ENCODE measurements at regions not wholly inside any gene's neighbourhood (a gene's known extent, or its start where the extent isn't known, plus 50 kb on each side); places are given as distances from the start of the nearest gene placed in this dataset.

GRCh38 chr7:86956567-86956966, 102.9 kb downstream of the ELAPOR2 start:
- H3K9me3 ChIP-seq: peaks cover 0 to 4% of the 10 kb centered on the region in 2 donors
- H3K36me3 ChIP-seq: no peaks in the 10 kb centered on the region
- H3K27ac ChIP-seq: no peak overlapping the region
- H3K27me3 ChIP-seq: no peaks in the 10 kb centered on the region
- H3K4me1 ChIP-seq: no peaks in the 10 kb centered on the region
- DNase-seq (ENCODE audit: low spot score): no peak
- H3K4me3 ChIP-seq: no peak overlapping the region
- no peak for TF ChIP-seq CTCF (IDR thresholded peaks at IDR 0.05)

DNA sequence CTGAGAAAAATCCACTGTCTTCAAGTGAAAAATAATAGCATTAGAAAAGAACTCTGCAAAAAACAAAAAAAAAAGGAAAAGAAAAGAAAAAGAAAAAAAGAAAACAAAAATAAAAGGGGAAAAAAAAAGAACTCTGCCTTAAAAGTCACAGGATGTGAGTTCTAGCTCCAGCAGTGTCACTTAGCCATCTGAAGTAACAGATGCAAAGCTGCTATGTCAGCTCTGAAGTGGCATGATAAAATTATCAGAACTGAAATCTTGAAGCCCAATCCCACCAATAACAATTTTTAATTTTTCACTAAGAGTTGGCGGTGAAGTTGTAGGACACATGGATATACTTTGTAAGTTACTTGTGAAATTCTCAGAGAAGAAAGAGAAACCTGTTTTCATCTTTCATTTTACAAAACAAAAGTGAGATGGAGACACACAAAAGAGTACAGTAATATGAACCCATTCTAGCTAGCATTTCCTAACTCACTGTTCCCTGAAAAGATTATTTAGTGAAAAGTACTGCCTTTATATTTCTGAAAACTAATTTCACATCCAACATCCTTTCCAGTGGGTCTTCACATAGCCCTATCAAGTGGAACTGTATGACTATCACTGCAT, 103.5 kb downstream of the ELAPOR2 start:
- H3K27me3 ChIP-seq: no peaks in the 10 kb centered on the region
- H3K36me3 ChIP-seq: no peaks in the 10 kb centered on the region
- H3K4me3 ChIP-seq: no peak overlapping the region
- peaks cover 0 to 4% of the 10 kb centered on the region in 2 donors for H3K9me3 ChIP-seq
- H3K4me1 ChIP-seq: no peaks in the 10 kb centered on the region
- no peak overlapping the region for H3K27ac ChIP-seq
- TF ChIP-seq CTCF (IDR thresholded peaks at IDR 0.05): no peak
- no peak for DNase-seq (ENCODE audit: low spot score)

DNA sequence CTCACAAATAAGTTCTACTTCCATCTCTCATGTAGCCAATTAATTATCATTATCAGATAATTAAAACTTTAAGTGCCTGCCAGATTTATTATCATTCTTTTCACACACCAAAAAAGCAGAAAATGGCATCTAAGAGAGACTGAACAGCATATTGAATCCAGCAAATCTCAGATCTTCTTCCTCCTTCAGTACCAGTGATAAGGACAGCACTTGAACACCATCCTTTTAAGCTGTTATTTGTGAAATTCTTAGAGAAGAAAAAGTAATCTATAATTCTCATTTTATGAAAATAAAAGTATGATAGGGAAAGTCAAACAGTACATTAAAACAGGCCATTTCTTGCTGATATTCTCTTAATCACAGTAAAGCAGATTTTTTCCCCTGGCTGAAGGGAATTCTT, 104.5 kb downstream of the ELAPOR2 start:
- peaks cover 0 to 4% of the 10 kb centered on the region in 2 donors for H3K9me3 ChIP-seq
- no peak for DNase-seq (ENCODE audit: low spot score)
- no peak overlapping the region for H3K27ac ChIP-seq
- no peaks in the 10 kb centered on the region for H3K36me3 ChIP-seq
- TF ChIP-seq CTCF (IDR thresholded peaks at IDR 0.05): no peak
- H3K4me1 ChIP-seq: no peaks in the 10 kb centered on the region
- no peak overlapping the region for H3K4me3 ChIP-seq
- no peaks in the 10 kb centered on the region for H3K27me3 ChIP-seq

- Histone ChIP-seq H3K4me3 (no peak overlapping the region), H3K36me3 (no peaks in the 10 kb centered on the region), H3K27ac (no peak overlapping the region), H3K27me3 (no peaks in the 10 kb centered on the region), H3K4me1 (no peaks in the 10 kb centered on the region), H3K9me3 (no peaks in the 10 kb centered on the region)
- TF ChIP-seq CTCF (IDR thresholded peaks at IDR 0.05): no peak
- DNase-seq (ENCODE audit: low spot score): no peak
Measured at GRCh38 chr7:86953653-86954336, 105.7 kb downstream of the ELAPOR2 start.

GRCh38 chr7:86953219-86953618, 106.2 kb downstream of the ELAPOR2 start:
- Histone ChIP-seq H3K36me3 (no peaks in the 10 kb centered on the region), H3K27ac (no peak overlapping the region), H3K4me1 (peaks cover 0 to 1% of the 10 kb centered on the region in 2 donors), H3K9me3 (no peaks in the 10 kb centered on the region), H3K4me3 (no peak overlapping the region), H3K27me3 (no peaks in the 10 kb centered on the region)
- TF ChIP-seq CTCF (IDR thresholded peaks at IDR 0.05): no peak
- no peak for DNase-seq (ENCODE audit: low spot score)
